ENCODE measurements at regions not wholly inside any gene's neighbourhood (a gene's known extent, or its start where the extent isn't known, plus 50 kb on each side); places are given as distances from the start of the nearest gene placed in this dataset.
"Not testable (repeated sequence)": the region's sequence is repeated elsewhere in the genome, so short reads cannot be mapped to it uniquely, and the experiment has no call there.

DNA sequence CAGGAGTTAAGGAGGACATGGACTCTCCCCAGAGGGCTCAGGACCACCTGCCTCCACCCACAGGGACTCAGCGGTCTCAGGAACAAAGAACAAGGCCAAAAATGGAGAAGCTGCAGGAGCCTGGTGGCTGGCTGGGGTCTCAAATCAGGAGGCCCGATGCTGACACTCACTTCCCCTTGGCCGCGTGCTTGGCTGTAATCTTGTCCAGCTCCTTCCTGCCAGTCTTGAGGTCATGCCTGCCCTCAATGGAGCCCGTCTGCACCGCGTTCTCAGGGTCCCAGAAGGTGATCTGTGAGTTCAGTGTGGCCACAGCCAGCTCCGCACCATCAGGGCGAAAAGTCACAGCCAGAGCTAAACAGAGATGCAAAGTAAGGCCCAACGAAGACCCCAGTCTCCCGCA, 5381.9 kb upstream of the TPTE start:
- intact Hi-C loops (cut with micrococcal nuclease) = not testable (repeated sequence)

DNA sequence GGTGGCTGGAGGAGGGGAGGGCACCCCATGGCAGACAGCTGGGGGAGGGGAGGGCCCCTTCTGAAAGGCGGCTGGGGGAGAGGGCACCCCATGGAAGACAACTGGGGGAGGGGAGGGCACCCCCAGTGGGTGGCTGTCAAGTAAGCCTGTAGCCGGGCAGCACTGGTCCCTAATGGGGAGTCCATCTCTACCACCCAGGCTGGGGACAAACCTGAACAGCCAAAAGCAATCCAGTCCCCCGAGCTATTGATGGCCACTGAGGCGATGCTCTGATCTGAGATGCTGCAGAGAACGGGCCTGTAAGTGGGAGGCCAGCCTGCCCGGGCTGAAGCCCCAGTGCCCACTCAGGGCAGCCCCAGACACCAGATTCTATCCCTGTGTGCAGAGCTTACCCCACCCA, 5378.4 kb upstream of the TPTE start:
- DNase-seq (ENCODE audit: low spot score); intact Hi-C loops (cut with micrococcal nuclease): not testable (repeated sequence)

More for the DNA sequence above, 5381.9 kb upstream of the TPTE start:
- H3K4me1 Mint-ChIP-seq (ENCODE audit: low read depth); H3K27me3 Mint-ChIP-seq (ENCODE audit: low read depth); H3K27ac Mint-ChIP-seq; DNase-seq (ENCODE audit: low spot score); H3K9me3 Mint-ChIP-seq; H3K36me3 Mint-ChIP-seq (ENCODE audit: low read depth); H3K4me3 Mint-ChIP-seq (ENCODE audit: low read depth): not testable (repeated sequence)

DNA sequence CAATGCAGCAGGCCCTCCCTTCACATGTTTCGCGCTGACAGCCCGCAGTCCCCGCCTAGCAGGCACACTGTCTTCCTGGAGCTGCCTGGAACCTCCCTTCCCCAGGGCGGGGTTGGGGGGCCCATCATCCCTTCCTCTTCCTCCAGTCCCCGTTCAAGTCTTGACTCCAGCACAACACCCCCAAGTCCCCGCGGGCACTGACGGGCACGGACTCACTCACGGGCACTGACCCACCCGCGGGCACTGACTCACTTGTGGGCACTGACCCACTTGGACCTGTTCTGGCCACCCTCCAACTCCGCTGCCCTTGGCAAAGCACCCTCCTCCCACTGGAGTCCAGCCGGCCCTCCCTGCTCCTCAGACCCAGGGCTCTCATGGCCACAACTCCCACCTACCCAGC, 5376.7 kb upstream of the TPTE start:
- H3K4me3 Mint-ChIP-seq (ENCODE audit: low read depth); H3K4me1 Mint-ChIP-seq (ENCODE audit: low read depth); H3K9me3 Mint-ChIP-seq; H3K27ac Mint-ChIP-seq; H3K36me3 Mint-ChIP-seq (ENCODE audit: low read depth); intact Hi-C loops (cut with micrococcal nuclease); DNase-seq (ENCODE audit: low spot score); H3K27me3 Mint-ChIP-seq (ENCODE audit: low read depth): not testable (repeated sequence)

More for the DNA sequence above, 5378.4 kb upstream of the TPTE start:
- not testable (repeated sequence) for H3K36me3 Mint-ChIP-seq (ENCODE audit: low read depth); H3K27me3 Mint-ChIP-seq (ENCODE audit: low read depth); H3K4me3 Mint-ChIP-seq (ENCODE audit: low read depth); H3K9me3 Mint-ChIP-seq; H3K4me1 Mint-ChIP-seq (ENCODE audit: low read depth); H3K27ac Mint-ChIP-seq

DNA sequence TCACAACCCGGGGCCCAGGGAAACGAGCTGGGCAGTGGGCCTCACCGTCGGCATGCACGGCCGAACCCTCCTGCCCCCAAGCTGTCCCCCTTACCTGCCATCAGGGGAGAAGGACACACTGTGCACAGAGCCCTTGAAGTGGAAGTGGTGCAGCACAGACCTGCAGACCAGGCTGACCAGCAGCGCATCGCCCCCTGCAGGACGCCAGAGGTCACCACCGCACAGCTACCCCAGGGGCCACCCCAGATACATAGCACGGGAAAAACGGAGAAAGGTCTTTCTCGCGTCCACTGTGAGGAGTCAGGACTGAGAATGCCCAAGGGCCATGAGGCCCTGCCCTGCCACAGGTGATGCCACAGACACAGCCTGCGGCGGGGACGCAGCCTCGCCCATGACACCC, 5373.7 kb upstream of the TPTE start:
- H3K36me3 Mint-ChIP-seq (ENCODE audit: low read depth); H3K4me3 Mint-ChIP-seq (ENCODE audit: low read depth); DNase-seq (ENCODE audit: low spot score); H3K27ac Mint-ChIP-seq; H3K4me1 Mint-ChIP-seq (ENCODE audit: low read depth); intact Hi-C loops (cut with micrococcal nuclease); H3K9me3 Mint-ChIP-seq; H3K27me3 Mint-ChIP-seq (ENCODE audit: low read depth): not testable (repeated sequence)

DNA sequence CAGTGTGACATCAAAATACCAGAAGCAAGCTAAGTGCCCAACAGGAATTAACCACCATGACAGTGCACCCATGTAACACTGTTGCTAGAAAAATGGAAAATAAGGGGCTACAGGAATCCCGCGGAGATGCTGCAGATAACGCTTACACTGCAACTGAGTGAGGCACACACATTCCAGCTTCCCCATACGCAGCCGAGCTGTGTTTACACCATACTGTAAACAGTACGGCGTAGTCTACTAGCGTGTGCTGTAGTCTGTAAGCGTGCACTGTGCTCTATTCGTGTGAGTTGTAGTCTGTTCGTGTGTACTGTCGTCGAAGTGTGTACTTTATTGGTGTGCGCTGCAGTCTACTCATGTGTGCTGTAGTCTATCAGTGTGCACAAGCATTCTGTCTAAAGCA, 5372.2 kb upstream of the TPTE start:
- H3K27me3 Mint-ChIP-seq (ENCODE audit: low read depth); H3K4me1 Mint-ChIP-seq (ENCODE audit: low read depth); DNase-seq (ENCODE audit: low spot score); H3K4me3 Mint-ChIP-seq (ENCODE audit: low read depth); H3K36me3 Mint-ChIP-seq (ENCODE audit: low read depth); intact Hi-C loops (cut with micrococcal nuclease); H3K9me3 Mint-ChIP-seq; H3K27ac Mint-ChIP-seq: not testable (repeated sequence)

DNA sequence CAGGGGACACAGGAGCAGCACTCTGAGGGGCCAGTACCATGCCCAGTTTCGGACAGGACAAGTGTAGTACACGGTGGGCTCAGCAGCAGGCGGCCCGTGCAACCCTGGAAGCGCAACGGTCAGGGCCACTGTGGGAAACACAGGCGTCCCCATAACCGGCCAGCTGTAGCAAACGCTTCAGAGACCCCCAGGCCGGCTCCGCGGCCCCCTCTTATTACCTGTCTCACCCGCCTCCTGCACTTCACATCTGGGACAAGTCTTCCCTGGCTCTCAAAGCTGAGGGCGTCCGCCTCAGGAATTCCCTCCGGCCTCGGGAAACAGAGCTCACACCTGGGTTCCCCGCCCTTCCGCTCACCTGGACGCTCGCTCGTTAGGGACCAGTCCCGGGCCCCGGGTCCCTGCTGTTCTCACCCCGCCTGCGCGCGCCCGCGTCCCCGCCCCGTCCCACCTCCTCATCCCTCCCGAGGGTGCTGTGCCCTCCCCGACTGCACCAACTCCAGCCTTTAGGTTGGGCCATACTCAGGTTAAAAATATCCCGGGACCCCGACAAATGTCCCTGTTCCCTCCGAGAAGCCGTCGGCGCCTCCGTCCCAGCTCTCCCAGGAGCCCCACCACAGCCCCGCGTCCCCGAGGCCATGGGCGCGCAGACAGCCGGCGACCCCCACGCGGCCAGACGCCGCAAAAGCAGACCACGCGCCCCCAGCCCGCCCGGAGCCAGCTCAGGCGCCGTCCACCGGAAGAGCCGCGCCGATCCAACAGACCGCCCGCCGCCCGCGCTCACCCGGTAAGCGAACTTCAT, 5367.3 kb upstream of the TPTE start:
- H3K36me3 Mint-ChIP-seq (ENCODE audit: low read depth); H3K4me3 Mint-ChIP-seq (ENCODE audit: low read depth); DNase-seq (ENCODE audit: low spot score); H3K27me3 Mint-ChIP-seq (ENCODE audit: low read depth); H3K9me3 Mint-ChIP-seq; intact Hi-C loops (cut with micrococcal nuclease); H3K27ac Mint-ChIP-seq; H3K4me1 Mint-ChIP-seq (ENCODE audit: low read depth): not testable (repeated sequence)

- DNase-seq (ENCODE audit: low spot score) = peak; percentile 91
- H3K4me1 Mint-ChIP-seq (ENCODE audit: low read depth); H3K9me3 Mint-ChIP-seq; H3K36me3 Mint-ChIP-seq (ENCODE audit: low read depth); intact Hi-C loops (cut with micrococcal nuclease); H3K4me3 Mint-ChIP-seq (ENCODE audit: low read depth); H3K27ac Mint-ChIP-seq; H3K27me3 Mint-ChIP-seq (ENCODE audit: low read depth): not testable (repeated sequence)
Measured at GRCh38 chr21:5154641-5154982, 5366.8 kb upstream of the TPTE start.

DNA sequence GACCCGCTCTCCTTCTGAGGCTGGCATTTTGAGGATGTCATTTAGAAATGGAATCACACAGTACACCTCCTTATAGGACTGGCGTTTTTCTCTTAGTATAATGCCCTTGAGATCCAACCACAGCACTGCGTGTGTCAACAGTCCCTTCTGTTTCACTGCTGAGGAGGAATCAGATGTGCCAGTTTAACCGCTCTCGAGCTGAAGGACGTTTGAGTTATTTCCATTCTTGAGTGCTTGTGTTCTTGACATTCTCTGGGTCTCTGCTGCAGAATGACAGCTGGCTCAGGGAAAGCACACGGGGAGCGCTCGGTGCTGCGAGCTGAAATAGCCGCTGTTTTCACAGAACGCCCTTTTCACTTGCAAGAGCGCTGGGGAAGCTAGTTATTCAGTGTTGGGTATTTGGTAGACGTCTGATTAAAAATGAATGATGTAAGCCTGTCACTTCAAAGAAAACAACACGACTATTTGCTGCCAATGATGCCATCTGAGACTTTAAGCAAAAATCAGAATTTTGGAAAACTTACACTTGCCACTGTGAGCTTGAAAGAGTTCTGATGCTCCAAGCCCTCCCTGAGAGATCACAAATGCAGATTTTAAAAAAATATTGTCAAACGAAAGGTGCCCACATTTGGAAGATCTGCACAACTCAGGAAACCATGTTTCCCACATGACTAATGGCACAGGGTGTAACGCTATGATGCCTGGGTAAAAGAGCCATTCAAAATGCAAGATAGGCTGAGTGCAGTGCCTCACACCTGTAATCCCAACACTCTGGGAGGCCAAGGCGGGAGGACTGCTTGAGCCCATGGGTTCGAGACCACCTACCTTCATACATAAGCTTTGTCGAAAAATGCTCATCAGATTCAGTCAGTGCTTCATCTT, 5358.4 kb upstream of the TPTE start:
- H3K9me3 Mint-ChIP-seq; H3K4me3 Mint-ChIP-seq (ENCODE audit: low read depth); H3K27ac Mint-ChIP-seq; DNase-seq (ENCODE audit: low spot score); H3K36me3 Mint-ChIP-seq (ENCODE audit: low read depth); H3K4me1 Mint-ChIP-seq (ENCODE audit: low read depth); intact Hi-C loops (cut with micrococcal nuclease); H3K27me3 Mint-ChIP-seq (ENCODE audit: low read depth): not testable (repeated sequence)

DNA sequence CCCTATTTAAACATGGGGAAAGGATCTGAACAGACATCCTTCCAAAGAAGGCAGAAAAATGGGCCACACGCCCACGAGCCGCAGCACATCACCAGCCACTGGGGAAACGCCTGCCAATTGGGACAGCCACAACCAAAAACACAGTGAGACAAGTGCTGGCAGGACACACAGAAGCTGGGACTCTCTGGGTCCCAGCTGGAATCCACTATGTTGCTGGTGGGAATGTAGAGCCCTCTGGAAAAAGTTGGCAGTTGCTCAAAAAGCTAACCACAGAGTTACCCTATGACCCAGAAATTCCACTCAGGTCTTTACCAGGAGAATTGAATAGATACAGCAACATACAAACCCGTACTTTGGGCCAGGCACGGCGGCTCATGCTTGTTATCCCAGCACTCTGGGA, 5355.6 kb upstream of the TPTE start:
- H3K9me3 Mint-ChIP-seq; H3K27ac Mint-ChIP-seq; H3K36me3 Mint-ChIP-seq (ENCODE audit: low read depth); H3K4me1 Mint-ChIP-seq (ENCODE audit: low read depth); H3K27me3 Mint-ChIP-seq (ENCODE audit: low read depth); DNase-seq (ENCODE audit: low spot score); H3K4me3 Mint-ChIP-seq (ENCODE audit: low read depth); intact Hi-C loops (cut with micrococcal nuclease): not testable (repeated sequence)
